Panc1 (cell line): ENCODE measurements at regions not wholly inside any gene's neighbourhood (a gene's known extent, or its start where the extent isn't known, plus 50 kb on each side); places are given as distances from the start of the nearest gene placed in this dataset.

Experiments
- ATAC-seq: fragments of 200-7000 bp; cut with Tn5 transposase; 2 replicates; pipeline ENCODE4 v1.9.1; 2020; ENCODE audit warnings: mild to moderate bottlenecking, moderate library complexity
- BruUV-seq: library from RNA; stranded (reverse); fragments of 400-500 nt; replicated peaks from 2 replicates; lab custom pipeline; 2021; lab: Mats Ljungman, UMichigan
- CTCF ChIA-PET: fragments of 300-600 bp; sonication (Branson Sonifier 250); formaldehyde crosslinking; loops from one replicate; lab custom pipeline; 2022; ENCODE audit warnings: antibody characterized with exemption; lab: Charles Lee
- POLR2A ChIA-PET: fragments of 300-600 bp; sonication (Branson Sonifier 250); formaldehyde crosslinking; loops from one replicate; lab custom pipeline; 2022; ENCODE audit warnings: antibody characterized with exemption; lab: Charles Lee
- DNase-seq: peaks from one replicate; pipeline ENCODE4 v3.0.0-alpha.2; 2010; ENCODE audit warnings: low read depth, low spot score
- H3K27ac ChIP-seq: 2 replicates; pipeline ENCODE4 v1.5.1; 2011; ENCODE audit warnings: mild to moderate bottlenecking, low read length, inconsistent platforms
- H3K27me3 ChIP-seq: fragments of 200-500 bp; sonication (Bioruptor generic); 2 replicates; pipeline ENCODE4 v1.6.0; 2014; ENCODE audit warnings: low read length, inconsistent platforms; ENCODE audit not compliant: control insufficient read depth, insufficient read depth
- H3K36me3 ChIP-seq: fragments of 200-500 bp; sonication (Bioruptor generic); 2 replicates; pipeline ENCODE4 v1.5.1; 2014; ENCODE audit warnings: inconsistent platforms, mild to moderate bottlenecking, low read length, moderate library complexity; ENCODE audit not compliant: control insufficient read depth, insufficient read depth
- H3K4me1 ChIP-seq: 2 replicates; pipeline ENCODE4 v1.5.1; 2011; ENCODE audit warnings: inconsistent platforms, mild to moderate bottlenecking, low read length, moderate library complexity; ENCODE audit not compliant: control insufficient read depth, insufficient read depth
- H3K4me3 ChIP-seq, 2 experiments: 2 replicates each; pipeline ENCODE4 v1.5.1; 2011 to 2012; ENCODE audit warnings: low read depth in 2 of 2, low read length in 2 of 2, mild to moderate bottlenecking in 2 of 2, inconsistent platforms in 1 of 2, moderate library complexity in 1 of 2
- H3K9me3 ChIP-seq: fragments of 200-500 bp; sonication (Bioruptor generic); 2 replicates; pipeline ENCODE4 v1.5.1; 2014; ENCODE audit warnings: low read depth, mild to moderate bottlenecking, inconsistent platforms, low read length, moderate library complexity; ENCODE audit not compliant: control insufficient read depth, insufficient read depth
- CTCF ChIP-seq: fragments of 450-650 bp; IDR thresholded peaks from 2 replicates; pipeline ENCODE4 v1.5.1; 2017; ENCODE audit warnings: mild to moderate bottlenecking
- POLR2AphosphoS5 ChIP-seq: IDR thresholded peaks from 2 replicates; pipeline ENCODE4 v1.6.1; 2012; ENCODE audit warnings: mild to moderate bottlenecking, low read depth, low read length, moderate library complexity
- REST ChIP-seq, 2 experiments: IDR thresholded peaks; 2 replicates each; pipeline ENCODE4 v1.6.1; 2011 to 2012; ENCODE audit warnings: low read depth in 2 of 2, control low read depth in 1 of 2, low read length in 1 of 2, mild to moderate bottlenecking in 1 of 2, moderate library complexity in 1 of 2; ENCODE audit not compliant: insufficient read depth in 1 of 2
- SIN3A ChIP-seq: IDR thresholded peaks from 2 replicates; pipeline ENCODE4 v1.6.1; 2012; ENCODE audit warnings: low read depth, mild to moderate bottlenecking, low read length, moderate library complexity, borderline replicate concordance; ENCODE audit not compliant: insufficient read depth
- TCF7L2 ChIP-seq: IDR thresholded peaks from 2 replicates; pipeline ENCODE4 v1.6.1; 2011; ENCODE audit warnings: mild to moderate bottlenecking, low read depth, low read length, inconsistent platforms
- in situ Hi-C: cut with HindIII; loops from 2 replicates; pipeline ENCODE4 v1.10.0; 2016; ENCODE audit warnings: low sequenced_read_pairs, low pct_unique_long_range_greater_than_20kb
- intact Hi-C: fragments of 100-400 bp; cut with micrococcal nuclease; formaldehyde crosslinking; loops from one replicate; pipeline ENCODE4 v1.10.0; 2022; ENCODE audit not compliant: unreplicated experiment

- Histone ChIP-seq H3K4me1 (no peaks in the 10 kb centered on the region), H3K27me3 (no peaks in the 10 kb centered on the region), H3K9me3 (no peaks in the 10 kb centered on the region), H3K4me3 (no peak overlapping the region), H3K36me3 (no peaks in the 10 kb centered on the region), H3K27ac (no peak overlapping the region)
- POLR2A ChIA-PET, result no interaction called here
- TF ChIP-seq CTCF (no peak), REST (IDR thresholded peaks at IDR 0.05; ENCODE audit: insufficient read depth in 1 of 2, low read depth in 2 of 2, low read length in 1 of 2) (no peak), POLR2AphosphoS5 (no peak), TCF7L2 (no peak), SIN3A (no peak)
- in situ Hi-C loops (no loop called here), intact Hi-C loops (no loop called here)
- CTCF ChIA-PET, result interaction anchor here (0.5 to 2.6 kb wide), 2 partner anchors 14 to 332 kb away, joined by 6 to 11 read pairs; no protein-coding TSS in a partner anchor
- no peak for DNase-seq
- no peak for ATAC-seq
- BruUV-seq, result no TSS peak
Measured at GRCh38 chr15:62756326-62756994, 286.1 kb upstream of the TPM1 start.

GRCh38 chr15:62756995-62757360, 285.6 kb upstream of the TPM1 start:
- intact Hi-C loops, result no loop called here
- Histone ChIP-seq H3K9me3 (no peaks in the 10 kb centered on the region), H3K27me3 (no peaks in the 10 kb centered on the region), H3K36me3 (no peaks in the 10 kb centered on the region), H3K4me3 (no peak overlapping the region), H3K27ac (no peak overlapping the region), H3K4me1 (no peaks in the 10 kb centered on the region)
- in situ Hi-C loops, result no loop called here
- BruUV-seq, result no TSS peak
- TF ChIP-seq CTCF, result no peak
- TF ChIP-seq SIN3A, result no peak
- TF ChIP-seq REST (IDR thresholded peaks at IDR 0.05; ENCODE audit: insufficient read depth in 1 of 2, low read depth in 2 of 2, low read length in 1 of 2), result no peak
- TF ChIP-seq TCF7L2, result no peak
- no peak for TF ChIP-seq POLR2AphosphoS5
- ChIA-PET POLR2A (no interaction called here), CTCF (interaction anchor here (0.5 to 2.6 kb wide), 2 partner anchors 15 to 331 kb away, joined by 6 to 11 read pairs; no protein-coding TSS in a partner anchor)
- no peak for ATAC-seq
- no peak for DNase-seq
